ENCODE measurements at regions not wholly inside any gene's neighbourhood (a gene's known extent, or its start where the extent isn't known, plus 50 kb on each side); places are given as distances from the start of the nearest gene placed in this dataset.
"Not testable (repeated sequence)": the region's sequence is repeated elsewhere in the genome, so short reads cannot be mapped to it uniquely, and the experiment has no call there.

DNA sequence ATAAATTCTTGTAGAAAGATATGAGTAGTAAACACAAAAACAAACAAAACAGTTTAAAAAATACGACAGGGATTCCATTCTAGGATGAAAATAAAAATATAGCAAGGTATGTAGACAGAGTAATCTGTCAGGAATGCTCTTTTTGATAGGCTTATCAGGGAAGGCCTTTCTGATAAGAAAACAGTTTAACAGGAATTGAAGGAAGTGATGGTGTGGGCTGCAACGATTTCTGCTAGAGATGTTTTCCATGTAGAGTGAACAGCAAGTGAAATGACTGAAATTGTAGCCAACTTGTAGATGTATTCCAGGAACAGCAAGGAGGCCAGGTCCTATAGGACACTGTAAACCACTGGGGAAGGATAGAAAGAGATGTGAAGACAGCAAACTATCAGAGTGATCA lies 689.7 kb upstream of the GJE1 start:
- no peak for DNase-seq

- no peak for DNase-seq
These were observed 693.2 kb upstream of the GJE1 start for GRCh38 chr6:141439513-141439912.

DNA sequence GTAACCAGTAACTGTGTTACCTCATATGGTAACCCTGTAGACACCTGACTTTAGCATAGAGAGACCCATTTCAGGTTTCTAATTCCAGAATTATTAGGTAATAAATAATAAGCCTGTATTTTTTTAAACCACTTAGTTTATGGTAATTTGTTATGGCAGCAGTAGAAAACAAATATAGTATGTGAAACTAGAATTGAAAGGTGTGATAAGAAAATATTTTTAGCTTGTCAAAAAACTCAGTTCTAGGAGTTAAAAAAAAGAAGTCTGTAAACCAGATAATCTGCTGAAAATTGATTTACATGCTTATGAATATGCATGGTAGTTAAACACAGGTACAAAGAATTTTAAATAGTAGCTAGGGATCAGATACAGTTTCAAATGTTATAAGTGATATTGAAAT lies 695.0 kb upstream of the GJE1 start:
- DNase-seq: no peak

DNA sequence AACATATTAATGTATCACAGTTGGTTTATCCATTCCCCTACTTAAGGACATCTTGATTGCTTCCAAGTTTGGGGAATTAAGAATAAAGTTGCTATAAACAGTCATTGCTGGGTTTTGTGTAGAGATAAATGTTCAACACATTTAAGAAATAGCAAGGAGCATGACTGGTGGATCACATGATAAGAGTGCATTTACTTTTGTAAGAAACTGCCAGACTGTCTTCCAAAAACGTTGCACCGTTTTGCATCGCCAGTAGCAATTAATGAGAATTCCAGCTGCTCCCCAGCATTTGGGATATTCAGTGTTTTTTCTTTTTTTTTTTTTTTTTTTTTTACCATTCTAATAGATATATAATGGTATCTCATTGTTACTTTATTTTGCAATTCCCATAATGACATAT lies 695.7 kb upstream of the GJE1 start:
- no peak for DNase-seq

DNA sequence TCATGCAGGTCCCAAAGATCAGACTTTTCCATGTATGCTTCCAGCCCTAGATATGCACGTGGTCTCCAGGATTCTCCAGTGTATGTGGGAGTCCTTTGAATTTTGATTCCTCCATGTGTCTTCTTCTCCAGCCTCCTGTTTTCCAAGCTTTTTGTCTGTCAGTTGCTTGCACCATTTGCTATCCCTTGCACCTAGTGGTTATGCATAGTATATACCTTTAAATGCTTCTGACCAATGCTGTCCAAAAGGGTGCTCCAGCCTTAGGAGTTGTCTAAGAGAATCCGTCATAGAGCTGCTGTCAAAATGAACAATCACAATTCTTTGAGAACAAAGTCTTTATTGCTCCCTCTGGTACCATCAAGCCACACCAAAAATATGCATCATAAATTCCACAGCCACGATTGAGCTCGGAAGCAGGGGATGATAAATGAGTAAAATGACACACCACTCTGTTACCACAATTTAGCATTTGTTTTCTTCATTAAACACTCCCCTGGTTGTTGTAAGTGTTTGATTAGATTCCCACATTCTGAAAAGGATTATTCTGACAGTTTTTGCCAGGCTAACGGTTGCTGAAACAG lies 706.2 kb upstream of the GJE1 start:
- DNase-seq: no peak

DNA sequence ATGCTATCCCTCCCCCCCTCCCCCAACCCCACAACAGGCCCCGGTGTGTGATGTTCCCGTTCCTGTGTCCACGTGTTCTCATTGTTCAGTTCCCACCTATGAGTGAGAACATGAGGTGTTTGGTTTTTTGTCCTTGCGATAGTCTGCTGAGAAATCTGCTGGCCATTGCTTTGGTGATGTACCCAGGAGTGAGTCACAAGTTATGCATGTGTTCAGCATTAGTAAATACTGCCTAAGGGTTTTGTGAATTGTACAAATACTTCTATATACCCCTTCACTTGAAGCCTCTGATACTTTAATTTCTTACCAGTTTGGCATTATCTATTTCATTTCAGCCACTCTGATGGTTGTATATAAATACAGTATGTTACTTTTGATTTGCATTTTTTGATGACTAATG lies 711.3 kb upstream of the GJE1 start:
- DNase-seq: no peak

GRCh38 chr6:141418076-141418475 lies 714.6 kb upstream of the GJE1 start:
- no peak for DNase-seq

DNA sequence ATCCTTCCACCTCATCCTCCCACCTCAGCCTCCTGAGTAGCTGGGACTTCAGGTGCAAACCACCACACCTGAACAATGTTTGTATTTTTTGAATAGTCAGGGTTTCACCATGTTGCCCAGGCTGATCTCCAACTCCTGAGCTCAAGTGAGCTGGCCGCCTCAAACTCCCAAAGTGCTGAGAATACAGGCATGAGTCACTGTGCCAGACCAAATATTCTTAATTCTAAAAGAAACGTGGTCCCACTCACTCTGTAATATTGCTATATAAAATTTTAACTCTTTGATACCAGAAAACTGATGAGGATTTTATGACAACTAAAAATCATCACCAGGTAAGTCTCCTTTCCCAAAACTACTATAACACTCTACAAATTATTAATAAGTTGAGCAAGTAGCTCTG lies 716.8 kb upstream of the GJE1 start:
- no peak for DNase-seq

DNA sequence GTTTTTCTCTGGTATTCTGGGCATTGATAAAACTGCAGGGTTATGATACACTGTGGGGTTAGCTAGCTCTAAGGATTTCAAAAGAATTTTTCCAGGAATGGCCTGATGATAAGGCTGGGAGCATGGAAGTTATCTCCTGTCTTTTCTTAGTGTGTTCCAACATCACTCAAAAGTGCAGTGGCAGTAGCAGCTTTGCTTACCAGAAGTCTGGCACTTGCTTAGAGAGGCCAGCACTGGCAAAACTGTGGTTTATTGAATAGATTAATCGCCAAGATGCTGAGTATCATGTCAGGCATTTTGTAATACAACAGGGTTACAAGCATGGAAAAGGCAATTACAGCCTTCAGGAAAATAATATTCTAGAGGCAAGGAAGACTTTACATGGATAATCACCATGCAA lies 719.5 kb upstream of the GJE1 start:
- no peak for DNase-seq

GRCh38 chr6:141406761-141407160 lies 726.0 kb upstream of the GJE1 start:
- no peak for DNase-seq

DNA sequence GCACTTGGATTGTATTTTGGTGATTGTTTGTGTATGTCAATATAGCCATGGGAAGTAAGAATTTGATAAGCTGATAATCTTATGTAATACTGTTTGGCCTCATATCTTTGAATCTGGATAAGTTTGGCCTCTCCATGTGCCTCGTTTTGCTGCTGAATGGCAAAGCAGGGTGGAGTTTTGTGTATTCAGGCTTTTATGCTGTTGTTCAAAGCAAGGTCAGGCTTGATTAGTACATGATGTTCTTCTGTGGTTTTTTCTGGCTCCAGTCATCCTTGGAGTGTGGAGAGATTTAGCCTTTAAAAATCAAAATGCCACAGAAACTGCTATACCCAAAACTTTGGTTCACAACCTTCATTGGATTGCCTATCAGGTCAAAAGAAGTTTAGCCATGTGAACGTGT lies 728.9 kb upstream of the GJE1 start:
- no peak for DNase-seq

DNA sequence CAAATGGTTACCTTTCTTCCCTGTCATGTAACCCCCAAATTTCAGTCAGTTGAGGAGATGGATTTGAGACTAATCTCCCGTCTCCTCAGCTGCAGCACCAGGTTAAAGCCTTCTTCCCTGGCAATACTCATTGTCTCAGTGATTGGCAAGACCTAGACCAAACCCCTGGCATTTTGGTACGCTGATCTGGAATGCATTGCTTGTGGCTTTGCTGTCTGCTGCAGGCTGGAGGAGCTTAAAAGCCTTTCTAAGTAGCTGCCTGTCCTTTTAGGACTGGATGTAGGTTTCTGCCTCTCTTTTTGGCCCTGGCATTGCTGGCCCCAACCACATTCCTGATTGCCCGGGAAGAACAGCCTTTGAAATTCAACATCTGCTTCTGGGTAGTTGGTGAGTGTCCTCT lies 729.6 kb upstream of the GJE1 start:
- no peak for DNase-seq

- DNase-seq: no peak
These were observed 730.2 kb upstream of the GJE1 start for GRCh38 chr6:141402489-141402888.

- DNase-seq: no peak
These were observed 730.9 kb upstream of the GJE1 start for GRCh38 chr6:141401851-141402250.

GRCh38 chr6:141401168-141401567 lies 731.6 kb upstream of the GJE1 start:
- DNase-seq: no peak

- DNase-seq: no peak
These were observed 733.8 kb upstream of the GJE1 start for GRCh38 chr6:141398949-141399348.

GRCh38 chr6:141395443-141396008 lies 737.2 kb upstream of the GJE1 start:
- no peak for DNase-seq

- DNase-seq: no peak
These were observed 738.1 kb upstream of the GJE1 start for GRCh38 chr6:141394565-141395051.

GRCh38 chr6:141394125-141394536 lies 738.6 kb upstream of the GJE1 start:
- no peak for DNase-seq

DNA sequence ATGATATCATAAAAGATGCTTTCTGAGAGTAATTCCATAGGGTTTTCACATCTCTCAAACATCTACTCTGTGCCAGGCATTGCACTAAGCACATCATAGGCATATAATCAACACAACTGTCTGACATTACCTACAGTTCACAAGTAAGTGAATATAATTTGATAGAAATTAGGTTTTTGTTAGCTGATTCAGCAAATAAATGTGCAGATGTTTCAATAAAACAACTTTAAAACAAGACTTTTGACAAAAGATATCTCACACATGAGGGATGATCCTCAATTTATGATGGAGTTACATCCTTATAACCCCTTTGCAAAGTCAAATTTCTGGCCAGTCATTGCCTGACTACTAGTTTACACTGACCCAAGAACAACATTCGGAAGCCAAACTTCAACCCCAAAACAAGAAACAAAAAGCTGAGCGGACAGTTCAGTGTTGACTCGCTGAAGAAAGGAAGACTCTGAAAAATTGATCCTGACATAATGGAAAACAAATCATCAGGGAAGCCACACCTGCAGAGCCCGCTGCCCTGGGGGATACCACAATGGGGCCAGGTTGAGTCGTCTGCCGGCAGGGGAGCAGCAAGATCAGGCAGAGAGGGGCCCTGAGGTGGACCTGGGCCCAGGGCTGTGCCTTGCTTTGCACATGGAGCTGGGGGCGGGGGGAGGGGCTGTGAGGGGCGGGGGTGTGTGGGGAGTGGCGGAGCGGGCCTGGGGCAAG lies 739.2 kb upstream of the GJE1 start:
- no peak for DNase-seq

DNA sequence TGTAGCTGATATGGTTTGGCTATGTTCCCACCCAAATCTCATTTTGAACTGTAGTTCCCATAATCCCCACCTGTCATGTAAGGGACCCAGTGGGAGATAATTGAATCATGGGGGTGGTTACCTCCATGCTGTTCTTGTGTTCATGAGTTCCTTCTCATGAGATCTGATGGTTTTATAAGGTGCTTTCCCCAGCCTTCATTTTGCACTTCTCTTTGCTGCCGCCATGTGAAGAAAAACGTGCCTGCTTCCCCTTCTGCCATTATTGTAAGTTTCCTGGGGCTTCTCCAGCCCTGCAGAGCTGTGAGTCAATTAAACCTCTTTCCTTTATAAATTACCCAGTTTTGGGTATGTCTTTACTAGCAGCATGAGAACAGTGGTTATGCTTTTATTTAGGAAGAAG lies 741.6 kb upstream of the GJE1 start:
- DNase-seq: not testable (repeated sequence)

- no peak for DNase-seq
These were observed 744.1 kb upstream of the GJE1 start for GRCh38 chr6:141388666-141389065.

GRCh38 chr6:141370438-141370837 lies 762.3 kb upstream of the GJE1 start:
- no peak for DNase-seq

DNA sequence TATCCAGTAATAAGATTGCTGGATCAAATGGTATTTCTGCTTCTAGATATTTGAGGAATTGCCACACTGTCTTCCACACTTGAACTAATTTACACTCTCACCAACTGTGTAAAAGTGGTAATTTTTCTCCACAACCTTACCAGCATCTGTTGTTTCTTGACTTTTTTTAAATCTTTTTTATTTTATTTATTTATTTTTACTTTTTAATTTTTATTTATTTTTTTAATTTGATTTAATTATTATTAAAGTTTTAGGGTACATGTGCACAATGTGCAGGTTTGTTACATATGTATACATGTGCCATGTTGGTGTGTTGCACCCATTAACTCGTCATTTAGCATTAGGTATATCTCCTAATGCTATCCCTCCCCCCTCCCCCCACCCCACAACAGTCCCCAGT lies 765.9 kb upstream of the GJE1 start:
- not testable (repeated sequence) for DNase-seq

- DNase-seq: no peak
These were observed 768.0 kb upstream of the GJE1 start for GRCh38 chr6:141364694-141365093.
